NOMO-1 treated with dmso at 0.1 percent for 144 hours (cell line): ENCODE measurements at regions not wholly inside any gene's neighbourhood (a gene's known extent, or its start where the extent isn't known, plus 50 kb on each side); places are given as distances from the start of the nearest gene placed in this dataset.
"Not testable (repeated sequence)": the region's sequence is repeated elsewhere in the genome, so short reads cannot be mapped to it uniquely, and the experiment has no call there.

ENCODE experiments used
- DNase-seq: peaks from one replicate; lab custom pipeline; 2025; ENCODE audit not compliant: unreplicated experiment; lab: John Stamatoyannopoulos, UW

- DNase-seq, result not testable (repeated sequence)
These were observed 93.2 kb upstream of the RPH3AL start, which contains the start of gene RFLNB for GRCh38 chr17:445839-446238. TSS of gene RFLNB (minus strand) at chr17:445939.

DNA sequence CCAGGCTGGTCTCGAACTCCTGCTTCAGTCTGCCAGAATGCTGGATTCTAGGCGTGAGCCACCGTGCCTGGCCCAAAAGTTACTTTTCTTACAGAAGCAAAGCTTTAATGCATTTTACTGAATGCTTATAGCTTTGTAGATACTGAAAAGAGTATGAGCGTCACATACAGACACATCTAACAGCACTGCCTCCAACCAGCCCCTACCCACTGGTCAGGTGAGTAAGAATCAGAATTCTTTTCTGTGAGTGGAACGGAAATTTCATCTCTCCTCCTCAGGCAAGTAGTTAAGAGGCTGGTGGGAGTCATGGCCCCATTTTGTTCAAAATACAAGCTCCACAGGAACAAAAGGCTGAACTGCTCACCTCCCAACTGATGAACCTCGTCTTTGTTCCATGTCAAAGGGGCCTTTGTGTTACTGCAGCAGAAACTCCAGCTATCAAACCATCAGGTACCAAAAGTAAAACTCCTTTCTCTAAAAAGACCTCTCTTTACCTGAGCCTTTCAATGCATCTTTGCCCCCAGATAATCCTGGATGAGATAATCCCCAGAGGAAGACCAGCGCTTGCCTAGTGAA lies 92.4 kb upstream of the RPH3AL start:
- DNase-seq, result no peak

DNA sequence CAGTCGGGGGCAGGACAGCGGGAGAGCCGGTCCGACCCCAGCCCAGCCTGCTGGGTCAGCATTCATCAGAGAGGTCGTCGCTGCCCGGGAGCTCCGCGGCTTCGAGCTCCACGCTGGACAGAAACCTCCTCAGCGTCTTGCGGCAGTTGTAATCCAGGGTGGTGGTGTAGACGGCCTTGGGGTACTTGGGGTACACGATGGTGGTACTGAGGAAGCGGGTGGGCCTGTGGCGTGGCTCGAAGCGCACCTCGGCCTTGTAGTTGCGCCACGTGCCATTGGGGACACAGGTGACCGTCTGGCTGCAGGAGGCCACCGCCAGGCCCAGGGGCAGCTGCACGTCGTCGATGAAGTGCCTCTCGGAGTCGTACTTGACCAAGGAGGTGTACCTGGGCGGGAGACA lies 90.5 kb upstream of the RPH3AL start:
- no peak for DNase-seq

DNA sequence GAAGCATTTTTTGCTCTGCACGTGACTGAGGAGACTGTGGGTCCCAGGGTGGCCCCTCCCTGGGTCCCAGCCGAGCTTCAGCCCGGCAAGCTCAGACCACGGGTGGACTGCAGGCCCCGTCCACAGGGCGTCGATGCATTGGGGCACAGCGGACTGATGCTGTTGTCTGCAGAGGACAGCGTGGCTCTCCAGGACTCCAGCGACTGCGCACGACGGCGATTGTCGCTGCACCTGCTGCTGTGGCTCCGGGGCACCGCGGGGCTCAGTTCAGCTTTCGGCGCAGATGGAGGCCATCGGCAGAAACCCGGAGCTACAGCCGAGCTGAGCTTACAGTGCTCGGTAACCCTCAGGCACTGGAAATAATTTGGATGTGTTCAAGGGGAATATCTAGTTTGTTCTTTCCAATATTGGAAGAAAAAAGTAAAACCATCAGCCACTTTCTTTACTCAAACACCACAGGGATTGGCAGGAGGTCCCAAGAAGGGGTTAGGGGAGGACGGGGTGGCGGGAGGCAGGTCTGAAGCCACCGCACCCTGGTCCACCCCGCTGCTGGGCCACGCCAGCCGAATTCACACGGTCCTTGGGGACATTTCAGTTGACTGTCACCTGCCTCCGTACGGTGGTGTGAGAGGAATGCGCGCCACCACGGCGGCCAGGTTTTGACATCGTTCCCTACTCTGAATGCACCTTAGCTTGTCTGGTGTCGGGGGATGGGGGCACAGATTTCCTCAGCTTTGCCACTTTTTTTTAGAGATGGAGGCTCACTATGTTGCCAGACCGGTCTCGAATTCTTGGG lies 88.7 kb upstream of the RPH3AL start:
- DNase-seq, result no peak

- DNase-seq, result no peak
These were observed 85.6 kb upstream of the RPH3AL start for GRCh38 chr17:438191-438590.

- DNase-seq, result no peak
These were observed 84.9 kb upstream of the RPH3AL start for GRCh38 chr17:437545-437944.

DNA sequence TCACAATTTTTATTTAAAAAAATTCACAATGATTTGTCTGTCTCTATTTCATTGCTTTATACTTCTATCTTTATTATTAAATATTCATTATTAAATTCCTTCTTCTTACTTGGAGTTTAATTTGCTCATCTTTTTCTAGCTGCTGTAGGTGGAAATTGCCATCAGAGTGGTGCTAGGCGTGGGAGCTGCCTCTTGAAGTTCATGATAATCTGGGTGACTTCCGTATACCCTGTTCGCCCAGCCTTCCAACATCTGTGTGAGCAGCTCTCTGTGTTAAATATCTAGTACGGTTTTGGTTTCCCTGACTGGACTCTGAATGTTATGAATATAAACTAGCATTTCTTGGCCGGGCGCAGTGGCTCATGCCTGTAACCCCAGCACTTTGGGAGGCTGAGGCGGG lies 84.0 kb upstream of the RPH3AL start:
- DNase-seq, result no peak

GRCh38 chr17:432471-432870 lies 79.9 kb upstream of the RPH3AL start:
- not testable (repeated sequence) for DNase-seq

DNA sequence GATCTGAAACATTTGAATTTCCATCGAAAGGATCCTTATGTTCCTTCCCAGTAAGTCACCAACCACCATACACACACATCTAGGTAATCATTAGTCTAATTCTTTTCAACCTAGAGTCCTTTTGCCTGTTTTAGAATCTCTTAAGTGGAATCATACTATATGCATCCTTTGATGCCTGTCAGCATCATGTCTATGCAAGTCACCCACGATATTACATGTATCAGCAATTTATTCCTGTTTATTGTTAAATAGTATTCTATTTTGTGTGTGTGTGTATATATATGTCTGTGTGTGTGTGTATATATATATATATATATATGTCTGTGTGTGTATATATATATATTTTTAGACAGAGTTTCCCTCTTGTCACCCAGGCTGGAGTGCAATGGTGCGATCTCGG lies 78.9 kb upstream of the RPH3AL start:
- DNase-seq, result no peak

DNA sequence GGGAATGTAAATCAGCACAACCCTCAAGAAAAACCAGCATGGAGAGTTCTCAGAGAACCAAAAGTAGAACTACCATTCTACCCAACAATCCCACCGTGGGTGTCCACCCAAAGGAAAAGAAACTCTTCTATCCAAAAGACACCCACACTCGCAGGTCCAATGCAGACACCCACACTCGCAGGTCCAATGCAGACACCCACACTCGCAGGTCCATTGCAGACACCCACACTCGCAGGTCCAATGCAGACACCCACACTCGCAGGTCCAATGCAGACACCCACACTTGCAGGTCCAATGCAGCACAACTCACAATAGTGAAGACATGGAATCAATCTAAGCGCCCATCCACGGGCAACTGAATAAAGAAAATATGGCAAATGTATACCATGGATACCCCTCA lies 77.0 kb upstream of the RPH3AL start:
- DNase-seq, result no peak

DNA sequence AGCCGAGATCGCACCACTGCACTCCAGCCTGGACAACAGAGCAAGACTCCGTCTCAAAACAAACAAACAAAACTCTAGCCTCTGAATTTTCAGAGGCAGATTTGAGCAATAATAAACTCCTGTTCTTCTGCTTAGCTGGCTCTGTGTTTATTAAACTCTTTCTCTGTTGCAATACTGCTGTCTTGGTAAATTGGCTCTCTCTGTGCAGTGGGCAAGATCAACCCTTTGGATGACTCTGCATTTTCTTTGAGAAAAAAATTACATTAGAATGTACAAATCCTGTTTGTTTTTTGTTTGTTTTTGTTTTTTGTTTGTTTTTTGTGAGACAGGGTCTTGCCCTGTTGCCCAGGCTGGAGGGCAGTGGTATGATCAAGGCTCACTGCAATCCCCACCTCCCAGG lies 75.8 kb upstream of the RPH3AL start:
- DNase-seq, result no peak

DNA sequence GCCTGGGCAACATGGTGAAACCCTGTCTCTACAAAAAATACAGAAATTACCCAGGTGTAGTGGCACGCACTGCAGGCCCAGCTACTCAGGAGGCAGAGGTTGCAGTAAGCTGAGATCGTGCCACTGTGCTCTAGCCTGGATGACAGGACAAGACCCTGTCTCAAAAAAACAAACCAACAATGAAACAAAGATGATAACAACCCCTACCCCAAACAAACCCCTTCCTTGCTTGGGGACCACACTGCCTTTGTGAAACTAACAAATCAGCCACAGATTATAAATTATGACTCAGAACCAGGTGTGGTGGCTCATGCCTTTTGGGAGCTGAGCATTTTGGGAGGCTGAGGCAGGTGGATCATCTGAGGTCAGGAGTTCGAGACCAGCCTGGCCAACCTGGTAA lies 75.3 kb upstream of the RPH3AL start:
- no peak for DNase-seq

GRCh38 chr17:427327-427726 lies 74.7 kb upstream of the RPH3AL start:
- DNase-seq, result no peak

GRCh38 chr17:422196-422930 lies 69.8 kb upstream of the RPH3AL start:
- no peak for DNase-seq

DNA sequence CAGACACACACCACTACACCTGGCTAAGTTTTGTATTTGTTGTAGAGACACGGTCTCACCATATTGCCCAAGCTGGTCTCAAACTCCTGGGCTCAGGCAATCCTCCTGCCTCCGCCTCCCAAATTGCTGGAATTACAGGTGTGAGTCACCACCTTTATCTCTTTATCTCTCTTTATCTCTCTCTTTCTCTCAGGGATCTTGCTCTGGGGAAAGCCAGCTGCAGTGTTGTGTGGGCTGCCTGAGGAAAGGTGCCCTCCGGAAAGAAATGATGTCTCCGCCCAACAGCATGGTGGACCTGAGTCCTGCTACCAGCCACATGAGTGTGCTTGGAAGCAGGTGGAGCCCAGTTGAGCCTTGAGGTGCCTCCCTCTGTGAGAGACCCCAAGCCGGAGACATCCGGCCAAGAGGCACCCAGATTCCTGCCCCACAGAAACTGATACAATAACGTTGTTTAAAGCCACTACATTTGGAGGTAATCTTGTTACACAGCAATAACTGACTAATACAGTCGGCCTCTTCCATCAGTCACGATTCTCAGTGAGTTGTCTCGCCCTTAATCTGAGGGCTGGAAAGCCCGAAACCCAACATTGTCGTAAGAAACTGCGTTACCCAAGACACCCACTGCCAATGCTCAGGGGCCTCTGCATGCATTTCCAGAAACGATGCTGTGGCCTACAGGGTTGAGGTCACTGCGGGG lies 68.0 kb upstream of the RPH3AL start:
- no peak for DNase-seq

- DNase-seq, result no peak
These were observed 66.6 kb upstream of the RPH3AL start for GRCh38 chr17:419073-419735.

GRCh38 chr17:418421-418751 lies 65.8 kb upstream of the RPH3AL start:
- no peak for DNase-seq

- DNase-seq, result no peak
These were observed 65.2 kb upstream of the RPH3AL start for GRCh38 chr17:417691-418420.

GRCh38 chr17:416293-417206 lies 63.9 kb upstream of the RPH3AL start:
- DNase-seq, result no peak
